Thyroid gland (tissue), 4 donors: ENCODE measurements at regions not wholly inside any gene's neighbourhood (a gene's known extent, or its start where the extent isn't known, plus 50 kb on each side); places are given as distances from the start of the nearest gene placed in this dataset.

Experiments used
- POLR2A ChIP-seq, 2 donors: fragments of 450-650 bp; IDR thresholded peaks; one replicate each; pipeline ENCODE4 v1.6.1; 2017; ENCODE audit warnings: antibody characterized with exemption in 2 of 2, mild to moderate bottlenecking in 2 of 2, moderate library complexity in 1 of 2
- TF ChIP-seq, protein P1 (sequence below), 6 experiments: fragments of 200-600 bp in 3 of 6; fragments of 450-650 bp in 3 of 6; sonication (generic) in 3 of 6; IDR thresholded peaks; one replicate each; pipeline ENCODE4 v1.5.1; 2016 to 2019; ENCODE audit warnings: antibody characterized with exemption in 6 of 6, mild to moderate bottlenecking in 2 of 6, inconsistent platforms in 1 of 6, moderate library complexity in 1 of 6

DNA sequence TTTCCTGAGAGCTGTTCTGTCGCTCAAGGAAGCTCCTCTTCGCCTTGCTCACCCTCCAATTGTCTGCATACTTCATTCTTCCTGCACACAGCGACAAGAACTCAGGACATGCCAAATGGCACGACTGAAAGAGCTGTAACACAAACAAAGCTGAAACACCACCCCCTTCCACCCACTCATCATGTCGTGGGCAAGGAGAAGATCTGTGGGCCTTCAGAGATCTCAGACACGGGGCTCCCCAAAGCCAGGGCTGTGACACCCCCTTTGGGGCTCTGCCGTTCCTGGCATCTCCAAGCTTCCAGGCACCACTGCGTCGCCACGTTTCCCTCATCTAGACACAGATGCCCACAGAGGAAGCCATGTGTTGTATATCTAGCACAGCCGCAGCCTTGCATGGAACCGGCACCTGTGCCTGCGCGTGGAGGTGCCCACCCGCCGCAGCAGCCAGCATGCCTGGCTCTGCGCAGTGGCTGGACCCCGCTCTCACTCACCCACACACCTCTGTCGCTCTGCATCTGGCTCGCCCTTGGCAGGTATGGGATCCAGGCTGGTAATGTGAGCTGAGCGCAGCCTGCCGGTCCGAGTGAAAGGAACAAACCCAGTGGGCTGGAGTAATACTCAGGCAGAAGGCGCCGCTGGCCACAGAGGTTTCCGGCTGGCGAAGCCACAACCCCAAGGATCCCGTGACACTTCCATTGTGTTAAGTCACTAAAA is 676.4 kb upstream of the INTU start:
- TF ChIP-seq, protein P1, sequence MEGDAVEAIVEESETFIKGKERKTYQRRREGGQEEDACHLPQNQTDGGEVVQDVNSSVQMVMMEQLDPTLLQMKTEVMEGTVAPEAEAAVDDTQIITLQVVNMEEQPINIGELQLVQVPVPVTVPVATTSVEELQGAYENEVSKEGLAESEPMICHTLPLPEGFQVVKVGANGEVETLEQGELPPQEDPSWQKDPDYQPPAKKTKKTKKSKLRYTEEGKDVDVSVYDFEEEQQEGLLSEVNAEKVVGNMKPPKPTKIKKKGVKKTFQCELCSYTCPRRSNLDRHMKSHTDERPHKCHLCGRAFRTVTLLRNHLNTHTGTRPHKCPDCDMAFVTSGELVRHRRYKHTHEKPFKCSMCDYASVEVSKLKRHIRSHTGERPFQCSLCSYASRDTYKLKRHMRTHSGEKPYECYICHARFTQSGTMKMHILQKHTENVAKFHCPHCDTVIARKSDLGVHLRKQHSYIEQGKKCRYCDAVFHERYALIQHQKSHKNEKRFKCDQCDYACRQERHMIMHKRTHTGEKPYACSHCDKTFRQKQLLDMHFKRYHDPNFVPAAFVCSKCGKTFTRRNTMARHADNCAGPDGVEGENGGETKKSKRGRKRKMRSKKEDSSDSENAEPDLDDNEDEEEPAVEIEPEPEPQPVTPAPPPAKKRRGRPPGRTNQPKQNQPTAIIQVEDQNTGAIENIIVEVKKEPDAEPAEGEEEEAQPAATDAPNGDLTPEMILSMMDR (IDR thresholded peaks at IDR 0.05), result no peak
- TF ChIP-seq POLR2A (IDR thresholded peaks at IDR 0.05), result no peak
